IMR-90 (cell line): ENCODE measurements at regions not wholly inside any gene's neighbourhood (a gene's known extent, or its start where the extent isn't known, plus 50 kb on each side); places are given as distances from the start of the nearest gene placed in this dataset.

Experiments used
- ATAC-seq: fragments of 200-7000 bp; cut with Tn5 transposase; 2 replicates; pipeline ENCODE4 v1.9.1; 2020; ENCODE audit warnings: low read depth, mild to moderate bottlenecking, moderate library complexity
- BruUV-seq: library from RNA; stranded (reverse); fragments of 400-500 nt; replicated peaks from 2 replicates; lab custom pipeline; 2021; lab: Mats Ljungman, UMichigan
- CTCF ChIA-PET: fragments of 300-600 bp; formaldehyde crosslinking; extraction: SDS; loops from one replicate; lab custom pipeline; 2021; ENCODE audit warnings: antibody characterized with exemption; lab: Yijun Ruan, JAX
- POLR2A ChIA-PET: fragments of 300-600 bp; sonication (Branson Sonifier 250); formaldehyde crosslinking; loops from one replicate; lab custom pipeline; 2022; ENCODE audit warnings: antibody characterized with exemption; ENCODE audit not compliant: unreplicated experiment; lab: Charles Lee
- DNase-seq: peaks from one replicate; pipeline ENCODE4 v3.0.0; 2013
- H2AFZ ChIP-seq: replicated peaks from 2 replicates; pipeline ENCODE3; 2013; ENCODE audit warnings: low read length, mild to moderate bottlenecking; ENCODE audit not compliant: poor library complexity
- H2AK5ac ChIP-seq: 2 replicates; pipeline ENCODE4 v1.6.1; 2013; ENCODE audit warnings: low read depth, low read length, inconsistent platforms
- H2AK9ac ChIP-seq: replicated peaks from 2 replicates; pipeline ENCODE3; 2013; ENCODE audit warnings: mild to moderate bottlenecking, low read depth, low read length, moderate library complexity; ENCODE audit not compliant: poor library complexity
- H2BK120ac ChIP-seq: 2 replicates; pipeline ENCODE4 v1.6.1; 2013; ENCODE audit warnings: low read depth, low read length, inconsistent platforms
- H2BK15ac ChIP-seq: 3 replicates; pipeline ENCODE4 v1.6.1; 2013; ENCODE audit warnings: low read depth, low read length, inconsistent platforms
- H2BK20ac ChIP-seq: 2 replicates; pipeline ENCODE4 v1.6.1; 2013; ENCODE audit warnings: low read depth, mild to moderate bottlenecking, inconsistent platforms, low read length, moderate library complexity
- H2BK5ac ChIP-seq: 2 replicates; pipeline ENCODE4 v1.6.1; 2013; ENCODE audit warnings: mild to moderate bottlenecking, low read depth, low read length, inconsistent platforms; ENCODE audit not compliant: poor library complexity, severe bottlenecking
- H3K14ac ChIP-seq: replicated peaks from 2 replicates; pipeline ENCODE4 v1.6.1; 2013; ENCODE audit warnings: low read depth, low read length, inconsistent platforms
- H3K18ac ChIP-seq: 2 replicates; pipeline ENCODE4 v1.6.1; 2013; ENCODE audit warnings: low read depth, low read length, control low read depth
- H3K23ac ChIP-seq: 2 replicates; pipeline ENCODE4 v1.6.1; 2013; ENCODE audit warnings: low read depth, low read length, inconsistent platforms
- H3K27ac ChIP-seq: 2 replicates; pipeline ENCODE4 v1.5.1; 2013; ENCODE audit warnings: mild to moderate bottlenecking, control low read depth, low read length; ENCODE audit not compliant: insufficient read depth
- H3K27me3 ChIP-seq: 2 replicates; pipeline ENCODE4 v1.6.1; 2013; ENCODE audit warnings: low read length; ENCODE audit not compliant: control insufficient read depth, insufficient read depth
- H3K36me3 ChIP-seq: 2 replicates; pipeline ENCODE4 v1.6.1; 2013; ENCODE audit warnings: low read length, mixed read lengths; ENCODE audit not compliant: control insufficient read depth, insufficient read depth
- H3K4ac ChIP-seq: 2 replicates; pipeline ENCODE4 v1.6.1; 2013; ENCODE audit warnings: low read depth, low read length, inconsistent platforms
- H3K4me1 ChIP-seq: 2 replicates; pipeline ENCODE4 v1.6.1; 2013; ENCODE audit warnings: low read length, mixed read lengths; ENCODE audit not compliant: control insufficient read depth, insufficient read depth
- H3K4me2 ChIP-seq: 2 replicates; pipeline ENCODE4 v1.6.1; 2013; ENCODE audit warnings: low read depth, mild to moderate bottlenecking, control low read depth, low read length, moderate library complexity
- H3K4me3 ChIP-seq: 2 replicates; pipeline ENCODE4 v1.5.1; 2013; ENCODE audit warnings: low read depth, mild to moderate bottlenecking, control low read depth, low read length, moderate library complexity; ENCODE audit not compliant: insufficient read depth
- H3K56ac ChIP-seq: 2 replicates; pipeline ENCODE4 v1.6.1; 2013; ENCODE audit warnings: low read length, inconsistent platforms; ENCODE audit not compliant: insufficient read depth; ENCODE audit errors: extremely low read depth
- H3K79me1 ChIP-seq, 2 experiments: 2 replicates each; pipeline ENCODE4 v1.6.1; 2013; ENCODE audit warnings: low read length in 2 of 2, inconsistent platforms in 1 of 2, low read depth in 1 of 2
- H3K9ac ChIP-seq: 2 replicates; pipeline ENCODE4 v1.6.1; 2013; ENCODE audit warnings: low read depth, low read length, control low read depth
- H3K9me1 ChIP-seq: 2 replicates; pipeline ENCODE4 v1.6.1; 2013; ENCODE audit warnings: low read length, inconsistent platforms; ENCODE audit not compliant: insufficient read depth
- H3K9me3 ChIP-seq: 2 replicates; pipeline ENCODE4 v1.6.1; 2013; ENCODE audit warnings: low read length; ENCODE audit not compliant: control insufficient read depth, insufficient read depth
- H4K20me1 ChIP-seq: 2 replicates; pipeline ENCODE4 v1.6.1; 2013; ENCODE audit warnings: low read length, inconsistent platforms; ENCODE audit not compliant: insufficient read depth
- H4K5ac ChIP-seq: 2 replicates; pipeline ENCODE4 v1.6.1; 2013; ENCODE audit warnings: mild to moderate bottlenecking, low read depth, low read length, control low read depth
- H4K8ac ChIP-seq, 2 experiments: 2 replicates each; pipeline ENCODE4 v1.6.1; 2013; ENCODE audit warnings: low read depth in 2 of 2, low read length in 2 of 2, control low read depth in 1 of 2, inconsistent platforms in 1 of 2
- H4K91ac ChIP-seq: 2 replicates; pipeline ENCODE4 v1.6.1; 2013; ENCODE audit warnings: low read depth, low read length, inconsistent platforms; ENCODE audit not compliant: insufficient read depth
- RFX5 ChIP-seq: IDR thresholded peaks from 2 replicates; pipeline ENCODE4 v1.8.0; 2012; ENCODE audit warnings: low read depth, mild to moderate bottlenecking, low read length, moderate library complexity
- WGBS, 2 experiments: methylation state at CpG; one replicate each; pipeline versions ENCODE4 v1.1.5 to v1.1.7; 2013; ENCODE audit warnings: missing lambda C conversion rate in 2 of 2; ENCODE audit not compliant: insufficient read length in 1 of 2; ENCODE audit errors: extremely low coverage in 2 of 2; 5-methylcytosine and 5-hydroxymethylcytosine counted together
- dilution Hi-C: fragments of 300-500 bp; cut with HindIII; formaldehyde crosslinking; loops from one replicate; pipeline ENCODE4 v1.14.3; 2018; ENCODE audit warnings: low sequenced_read_pairs; ENCODE audit not compliant: unreplicated experiment
- in situ Hi-C: fragments of 300-500 bp; cut with MboI; formaldehyde crosslinking; loops from 3 replicates; pipeline ENCODE4 v1.14.3; 2019; ENCODE audit warnings: low sequenced_read_pairs, inconsistent platforms, mixed read lengths
- intact Hi-C: fragments of 100-400 bp; cut with micrococcal nuclease; formaldehyde crosslinking; loops from 2 replicates; pipeline ENCODE4 v1.10.0; 2022

GRCh38 chr7:17601921-17602320 lies 303.5 kb downstream of the AHR start:
- H2AK9ac ChIP-seq: peak overlapping the region; percentile 25
- dilution Hi-C loops (no loop called here), in situ Hi-C loops (no loop called here), intact Hi-C loops (no loop called here)
- peak overlapping the region; percentile 33; the same call in 1 of the 2 replicates for H4K91ac ChIP-seq
- no peak overlapping the region for H2BK5ac ChIP-seq
- H3K4me1 ChIP-seq: peaks cover 4% of the 10 kb centered on the region; the same call in 1 of the 2 replicates
- no peak overlapping the region for H3K18ac ChIP-seq
- H2AK5ac ChIP-seq: 0 out of 2 replicates have a peak overlapping the region, but pooled peaks have one; percentile 11
- WGBS, 2 experiments: 100% methylated on average over 1 of the region's 1 CpG; no CpG with 5 or more reads in 1 of the 2 experiments
- H3K4ac ChIP-seq: no peak overlapping the region
- H2AFZ ChIP-seq: no peak overlapping the region
- no peaks in the 10 kb centered on the region for H4K20me1 ChIP-seq
- peak overlapping the region; percentile 47; the same call in 1 of the 2 replicates for H2BK20ac ChIP-seq
- peak overlapping the region; percentile 28; the same call in 1 of the 2 replicates for H3K23ac ChIP-seq
- H2BK120ac ChIP-seq: peak overlapping the region; percentile 45; the same call in 1 of the 2 replicates
- no TSS peak for BruUV-seq
- no peak for DNase-seq
- peaks cover 2% of the 10 kb centered on the region; the same call in 1 of the 2 replicates for H3K9me3 ChIP-seq
- peak overlapping the region; percentile 47; the same call in 1 of the 3 replicates for H2BK15ac ChIP-seq
- no peak for TF ChIP-seq RFX5
- peaks cover 3% of the 10 kb centered on the region; the same call in 1 of the 2 replicates for H3K9me1 ChIP-seq
- H3K27me3 ChIP-seq: no peaks in the 10 kb centered on the region
- 0 out of 4 replicates have a peak overlapping the region, but pooled peaks of 1 of the 2 experiments have one; percentile 9 for H4K8ac ChIP-seq
- H3K4me2 ChIP-seq: no peak overlapping the region
- H3K4me3 ChIP-seq: no peak overlapping the region
- POLR2A ChIA-PET: interaction anchor here (0.6 kb wide), 1 partner anchor 841 kb away, joined by 5 read pairs; no protein-coding TSS in a partner anchor
- H3K36me3 ChIP-seq: no peaks in the 10 kb centered on the region
- no peak overlapping the region for H3K14ac ChIP-seq
- no peak overlapping the region for H3K27ac ChIP-seq
- H3K9ac ChIP-seq: no peak overlapping the region
- no peak overlapping the region for H4K5ac ChIP-seq
- ATAC-seq: no peak
- CTCF ChIA-PET: no interaction called here
- no peak overlapping the region for H3K56ac ChIP-seq
- H3K79me1 ChIP-seq: no peaks in the 10 kb centered on the region
